SK-N-SH (cell line): ENCODE measurements at regions not wholly inside any gene's neighbourhood (a gene's known extent, or its start where the extent isn't known, plus 50 kb on each side); places are given as distances from the start of the nearest gene placed in this dataset.

Source experiments
- CTCF ChIA-PET: fragments of 300-600, 350-600 bp; formaldehyde crosslinking; extraction: SDS; loops from one replicate; lab custom pipeline; 2021; lab: Yijun Ruan, JAX
- POLR2A ChIA-PET: fragments of 350-600 bp; sonication (Branson Sonifier 250); formaldehyde crosslinking; extraction: SDS; loops from one replicate; lab custom pipeline; 2020; ENCODE audit warnings: antibody characterized with exemption, inconsistent platforms; lab: Yijun Ruan, JAX
- DNase-seq: peaks from one replicate; pipeline ENCODE4 v3.0.0; 2012
- H2AFZ ChIP-seq: fragments of 200-600 bp; sonication (generic); 2 replicates; pipeline ENCODE4 v1.8.1; 2016; ENCODE audit warnings: antibody characterized with exemption, mild to moderate bottlenecking, low read depth
- H3F3A ChIP-seq: fragments of 200-600 bp; sonication (generic); replicated peaks from 2 replicates; pipeline ENCODE3; 2016; ENCODE audit warnings: antibody characterized with exemption, mild to moderate bottlenecking; ENCODE audit not compliant: insufficient read depth
- H3K27ac ChIP-seq, 2 experiments: fragments of 200-500 bp in 1 of 2; fragments of 200-600 bp in 1 of 2; sonication (Bioruptor generic) in 1 of 2; sonication (generic), shearing (Covaris generic) in 1 of 2; 2 replicates each; pipeline versions ENCODE4 v1.5.1 to v1.6.1; 2014 to 2016; ENCODE audit warnings: low read depth in 2 of 2, inconsistent platforms in 1 of 2, low read length in 1 of 2, mild to moderate bottlenecking in 1 of 2, mixed read lengths in 1 of 2
- H3K27me3 ChIP-seq: fragments of 200-600 bp; sonication (generic), shearing (Covaris generic); 2 replicates; pipeline ENCODE4 v1.6.1; 2016; ENCODE audit warnings: mixed run types; ENCODE audit not compliant: insufficient read depth
- H3K36me3 ChIP-seq, 2 experiments: fragments of 200-500 bp in 1 of 2; fragments of 200-600 bp in 1 of 2; sonication (Bioruptor generic) in 1 of 2; sonication (generic) in 1 of 2; replicated peaks in 1 of 2; 2 replicates each; pipeline versions ENCODE3 to v1.5.1; 2014 to 2016; ENCODE audit warnings: low read length in 1 of 2, mild to moderate bottlenecking in 1 of 2; ENCODE audit not compliant: insufficient read depth in 2 of 2, control insufficient read depth in 1 of 2
- H3K4me1 ChIP-seq, 2 experiments: fragments of 200-500 bp in 1 of 2; fragments of 200-600 bp in 1 of 2; sonication (Bioruptor generic) in 1 of 2; sonication (generic), shearing (Covaris generic) in 1 of 2; 2 replicates each; pipeline versions ENCODE4 v1.5.1 to v1.6.1; 2014 to 2016; ENCODE audit warnings: low read depth in 1 of 2, low read length in 1 of 2, mixed run types in 1 of 2; ENCODE audit not compliant: insufficient read depth in 2 of 2, control insufficient read depth in 1 of 2
- H3K4me2 ChIP-seq: fragments of 200-600 bp; sonication (generic), shearing (Covaris generic); 2 replicates; pipeline ENCODE4 v1.6.1; 2017; ENCODE audit warnings: mixed run types
- H3K4me3 ChIP-seq, 2 experiments: fragments of 200-500 bp in 1 of 2; fragments of 200-600 bp in 1 of 2; sonication (Bioruptor generic) in 1 of 2; sonication (generic), shearing (Covaris generic) in 1 of 2; 2 replicates each; pipeline versions ENCODE4 v1.5.1 to v1.8.1; 2014 to 2016; ENCODE audit warnings: low read depth in 2 of 2, inconsistent platforms in 1 of 2, low read length in 1 of 2, mild to moderate bottlenecking in 1 of 2, mixed read lengths in 1 of 2, moderate library complexity in 1 of 2
- H3K79me2 ChIP-seq: fragments of 200-600 bp; sonication (generic); 2 replicates; pipeline ENCODE4 v1.8.1; 2017; ENCODE audit warnings: mild to moderate bottlenecking; ENCODE audit not compliant: insufficient read depth
- H3K9ac ChIP-seq: fragments of 200-600 bp; sonication (generic); 2 replicates; pipeline ENCODE4 v1.6.1; 2017; ENCODE audit warnings: mixed run types
- H3K9me2 ChIP-seq: fragments of 200-600 bp; sonication (generic); 2 replicates; pipeline ENCODE4 v1.6.1; 2017; ENCODE audit warnings: mixed run types
- H3K9me3 ChIP-seq: fragments of 200-600 bp; sonication (generic); 2 replicates; pipeline ENCODE4 v1.6.1; 2017; ENCODE audit warnings: mixed run types, mild to moderate bottlenecking, moderate library complexity
- H4K20me1 ChIP-seq: fragments of 200-600 bp; sonication (generic); 2 replicates; pipeline ENCODE4 v1.6.1; 2017; ENCODE audit warnings: mild to moderate bottlenecking, mixed run types; ENCODE audit not compliant: insufficient read depth
- FOSL2 ChIP-seq: IDR thresholded peaks from 2 replicates; pipeline ENCODE4 v1.4.0; 2012; ENCODE audit warnings: low read depth, mild to moderate bottlenecking, moderate library complexity, borderline replicate concordance
- MAX ChIP-seq: IDR thresholded peaks from 2 replicates; pipeline ENCODE4 v1.4.0; 2012; ENCODE audit warnings: low read depth
- POLR2AphosphoS5 ChIP-seq: IDR thresholded peaks from 2 replicates; pipeline ENCODE4 v1.6.1; 2012; ENCODE audit warnings: low read depth, low read length
- REST ChIP-seq: IDR thresholded peaks from 2 replicates; pipeline ENCODE4 v1.6.1; 2012; ENCODE audit warnings: mild to moderate bottlenecking, low read depth, low read length, moderate library complexity
- TEAD4 ChIP-seq: IDR thresholded peaks from 2 replicates; pipeline ENCODE4 v1.4.0; 2012; ENCODE audit warnings: mild to moderate bottlenecking, borderline replicate concordance; ENCODE audit not compliant: insufficient read depth
- ZBTB33 ChIP-seq: IDR thresholded peaks from 2 replicates; pipeline ENCODE4 v1.4.0; 2012; ENCODE audit warnings: low read depth, borderline replicate concordance
- WGBS: methylation state at CpG from one replicate; pipeline ENCODE4 v1.1.6; 2017; ENCODE audit warnings: low lambda C conversion rate; 5-methylcytosine and 5-hydroxymethylcytosine counted together

GRCh38 chrX:100477958-100478357, 67.9 kb upstream of the PCDH19 start (continued):
- TF ChIP-seq ZBTB33 = no peak
- no peak for TF ChIP-seq REST
- TF ChIP-seq POLR2AphosphoS5 = no peak
- no peak for TF ChIP-seq FOSL2

- H3K27me3 ChIP-seq = no peaks in the 10 kb centered on the region; the same call in 1 of the 2 replicates
- no peaks in the 10 kb centered on the region for H3K9me3 ChIP-seq
- H3K9me2 ChIP-seq = no peaks in the 10 kb centered on the region
- no peaks in the 10 kb centered on the region for H3K4me1 ChIP-seq
- ChIA-PET CTCF (no interaction called here), POLR2A (no interaction called here)
- DNase-seq = no peak
- no peaks in the 10 kb centered on the region for H4K20me1 ChIP-seq
- TF ChIP-seq TEAD4 = no peak
- no peak for TF ChIP-seq MAX
- WGBS = 0% methylated on average over 2 of the region's 2 CpGs
- no peak overlapping the region for H3K27ac ChIP-seq
- H3F3A ChIP-seq = no peaks in the 10 kb centered on the region
- no peak overlapping the region for H3K9ac ChIP-seq
- H3K79me2 ChIP-seq = no peaks in the 10 kb centered on the region
- H2AFZ ChIP-seq = no peak overlapping the region
- no peak overlapping the region for H3K4me2 ChIP-seq
- no peaks in the 10 kb centered on the region for H3K36me3 ChIP-seq
- no peak overlapping the region for H3K4me3 ChIP-seq
These were observed 67.4 kb upstream of the PCDH19 start for GRCh38 chrX:100477467-100477866.
